ENCODE measurements at regions not wholly inside any gene's neighbourhood (a gene's known extent, or its start where the extent isn't known, plus 50 kb on each side); places are given as distances from the start of the nearest gene placed in this dataset.

- no peak for TF ChIP-seq SMAD3 (CRISPR knock-in tag; IDR thresholded peaks at IDR 0.05)
- TF ChIP-seq TBP (CRISPR knock-in tag; IDR thresholded peaks at IDR 0.05), result no peak
- peak; percentile 67; the same call in 1 of the 2 replicates for TF ChIP-seq RAD51 (IDR thresholded peaks at IDR 0.05; ENCODE audit: borderline replicate concordance)
- no peak for TF ChIP-seq DPF2 (CRISPR knock-in tag; IDR thresholded peaks at IDR 0.05; ENCODE audit: borderline replicate concordance, low read depth)
- TF ChIP-seq NRL (CRISPR knock-in tag; IDR thresholded peaks at IDR 0.05; ENCODE audit: borderline replicate concordance), result no peak
- TF ChIP-seq BRD4 (CRISPR knock-in tag; IDR thresholded peaks at IDR 0.05), result no peak
- TF ChIP-seq ZNF3 (CRISPR knock-in tag; IDR thresholded peaks at IDR 0.05), result no peak
- TF ChIP-seq, protein P1, sequence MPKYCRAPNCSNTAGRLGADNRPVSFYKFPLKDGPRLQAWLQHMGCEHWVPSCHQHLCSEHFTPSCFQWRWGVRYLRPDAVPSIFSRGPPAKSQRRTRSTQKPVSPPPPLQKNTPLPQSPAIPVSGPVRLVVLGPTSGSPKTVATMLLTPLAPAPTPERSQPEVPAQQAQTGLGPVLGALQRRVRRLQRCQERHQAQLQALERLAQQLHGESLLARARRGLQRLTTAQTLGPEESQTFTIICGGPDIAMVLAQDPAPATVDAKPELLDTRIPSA (CRISPR knock-in tag; IDR thresholded peaks at IDR 0.05; ENCODE audit: borderline replicate concordance), result no peak
- peak; percentile 39 for TF ChIP-seq RXRA (CRISPR knock-in tag; IDR thresholded peaks at IDR 0.05)
- TF ChIP-seq, protein P2, sequence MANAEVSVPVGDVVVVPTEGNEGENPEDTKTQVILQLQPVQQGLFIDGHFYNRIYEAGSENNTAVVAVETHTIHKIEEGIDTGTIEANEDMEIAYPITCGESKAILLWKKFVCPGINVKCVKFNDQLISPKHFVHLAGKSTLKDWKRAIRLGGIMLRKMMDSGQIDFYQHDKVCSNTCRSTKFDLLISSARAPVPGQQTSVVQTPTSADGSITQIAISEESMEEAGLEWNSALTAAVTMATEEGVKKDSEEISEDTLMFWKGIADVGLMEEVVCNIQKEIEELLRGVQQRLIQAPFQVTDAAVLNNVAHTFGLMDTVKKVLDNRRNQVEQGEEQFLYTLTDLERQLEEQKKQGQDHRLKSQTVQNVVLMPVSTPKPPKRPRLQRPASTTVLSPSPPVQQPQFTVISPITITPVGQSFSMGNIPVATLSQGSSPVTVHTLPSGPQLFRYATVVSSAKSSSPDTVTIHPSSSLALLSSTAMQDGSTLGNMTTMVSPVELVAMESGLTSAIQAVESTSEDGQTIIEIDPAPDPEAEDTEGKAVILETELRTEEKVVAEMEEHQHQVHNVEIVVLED (CRISPR knock-in tag; IDR thresholded peaks at IDR 0.05; ENCODE audit: borderline replicate concordance), result no peak
- TF ChIP-seq ZFX (CRISPR knock-in tag; IDR thresholded peaks at IDR 0.05; ENCODE audit: low read depth), result 0 out of 2 replicates have a peak, but pooled peaks have one; percentile 19
- TF ChIP-seq RARA (CRISPR knock-in tag; IDR thresholded peaks at IDR 0.05), result peak; percentile 17; the same call in 1 of the 2 replicates
- TF ChIP-seq CBX5 (CRISPR knock-in tag; IDR thresholded peaks at IDR 0.05; ENCODE audit: borderline replicate concordance), result 0 out of 2 replicates have a peak, but pooled peaks have one; percentile 37
- no peak for TF ChIP-seq ZNF24 (IDR thresholded peaks at IDR 0.05)
- no peak for TF ChIP-seq ZNF713 (CRISPR knock-in tag; IDR thresholded peaks at IDR 0.05)
- 0 out of 2 replicates have a peak, but pooled peaks have one; percentile 19 for TF ChIP-seq FOXO1 (CRISPR knock-in tag; IDR thresholded peaks at IDR 0.05)
- TF ChIP-seq, protein P3, sequence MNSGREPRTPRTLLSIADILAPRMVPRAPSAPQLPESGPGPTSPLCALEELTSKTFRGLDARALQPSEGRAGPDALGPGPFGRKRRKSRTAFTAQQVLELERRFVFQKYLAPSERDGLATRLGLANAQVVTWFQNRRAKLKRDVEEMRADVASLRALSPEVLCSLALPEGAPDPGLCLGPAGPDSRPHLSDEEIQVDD (CRISPR knock-in tag; IDR thresholded peaks at IDR 0.05; ENCODE audit: borderline replicate concordance), result no peak
- TF ChIP-seq PITX1 (CRISPR knock-in tag; IDR thresholded peaks at IDR 0.05), result no peak
- no peak for TF ChIP-seq ZNF850 (CRISPR knock-in tag; conservative IDR thresholded peaks at IDR 0.05)
- no peak for TF ChIP-seq DMAP1 (CRISPR knock-in tag; IDR thresholded peaks at IDR 0.05)
- TF ChIP-seq, protein P4, sequence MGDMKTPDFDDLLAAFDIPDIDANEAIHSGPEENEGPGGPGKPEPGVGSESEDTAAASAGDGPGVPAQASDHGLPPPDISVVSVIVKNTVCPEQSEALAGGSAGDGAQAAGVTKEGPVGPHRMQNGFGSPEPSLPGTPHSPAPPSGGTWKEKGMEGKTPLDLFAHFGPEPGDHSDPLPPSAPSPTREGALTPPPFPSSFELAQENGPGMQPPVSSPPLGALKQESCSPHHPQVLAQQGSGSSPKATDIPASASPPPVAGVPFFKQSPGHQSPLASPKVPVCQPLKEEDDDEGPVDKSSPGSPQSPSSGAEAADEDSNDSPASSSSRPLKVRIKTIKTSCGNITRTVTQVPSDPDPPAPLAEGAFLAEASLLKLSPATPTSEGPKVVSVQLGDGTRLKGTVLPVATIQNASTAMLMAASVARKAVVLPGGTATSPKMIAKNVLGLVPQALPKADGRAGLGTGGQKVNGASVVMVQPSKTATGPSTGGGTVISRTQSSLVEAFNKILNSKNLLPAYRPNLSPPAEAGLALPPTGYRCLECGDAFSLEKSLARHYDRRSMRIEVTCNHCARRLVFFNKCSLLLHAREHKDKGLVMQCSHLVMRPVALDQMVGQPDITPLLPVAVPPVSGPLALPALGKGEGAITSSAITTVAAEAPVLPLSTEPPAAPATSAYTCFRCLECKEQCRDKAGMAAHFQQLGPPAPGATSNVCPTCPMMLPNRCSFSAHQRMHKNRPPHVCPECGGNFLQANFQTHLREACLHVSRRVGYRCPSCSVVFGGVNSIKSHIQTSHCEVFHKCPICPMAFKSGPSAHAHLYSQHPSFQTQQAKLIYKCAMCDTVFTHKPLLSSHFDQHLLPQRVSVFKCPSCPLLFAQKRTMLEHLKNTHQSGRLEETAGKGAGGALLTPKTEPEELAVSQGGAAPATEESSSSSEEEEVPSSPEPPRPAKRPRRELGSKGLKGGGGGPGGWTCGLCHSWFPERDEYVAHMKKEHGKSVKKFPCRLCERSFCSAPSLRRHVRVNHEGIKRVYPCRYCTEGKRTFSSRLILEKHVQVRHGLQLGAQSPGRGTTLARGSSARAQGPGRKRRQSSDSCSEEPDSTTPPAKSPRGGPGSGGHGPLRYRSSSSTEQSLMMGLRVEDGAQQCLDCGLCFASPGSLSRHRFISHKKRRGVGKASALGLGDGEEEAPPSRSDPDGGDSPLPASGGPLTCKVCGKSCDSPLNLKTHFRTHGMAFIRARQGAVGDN (CRISPR knock-in tag; IDR thresholded peaks at IDR 0.05), result peak; percentile 49; the same call in 1 of the 2 replicates
- TF ChIP-seq ZNF800 (CRISPR knock-in tag; IDR thresholded peaks at IDR 0.05), result no peak
- peak; percentile 42; the same call in 1 of the 2 replicates for TF ChIP-seq TAF1 (CRISPR knock-in tag; IDR thresholded peaks at IDR 0.05)
Measured at GRCh38 chr20:48359692-48360341, 468.0 kb downstream of the PREX1 start (continued).
